NOMO-1 treated with DMSO at 0.1 percent for 48 hours (cell line): ENCODE measurements at regions not wholly inside any gene's neighbourhood (a gene's known extent, or its start where the extent isn't known, plus 50 kb on each side); places are given as distances from the start of the nearest gene placed in this dataset.

Experiments used
- DNase-seq: peaks from one replicate; lab custom pipeline; 2025; ENCODE audit not compliant: unreplicated experiment; lab: John Stamatoyannopoulos, UW

- no peak for DNase-seq
Observed at GRCh38 chr16:86181526-86181925, 282.6 kb downstream of the IRF8 start.

- no peak for DNase-seq
Observed at GRCh38 chr16:86184185-86184584, 285.2 kb downstream of the IRF8 start.

- no peak for DNase-seq
Observed at GRCh38 chr16:86185089-86185488, 286.1 kb downstream of the IRF8 start.

- DNase-seq: no peak
Observed at GRCh38 chr16:86186313-86186712, 287.4 kb downstream of the IRF8 start.

DNA sequence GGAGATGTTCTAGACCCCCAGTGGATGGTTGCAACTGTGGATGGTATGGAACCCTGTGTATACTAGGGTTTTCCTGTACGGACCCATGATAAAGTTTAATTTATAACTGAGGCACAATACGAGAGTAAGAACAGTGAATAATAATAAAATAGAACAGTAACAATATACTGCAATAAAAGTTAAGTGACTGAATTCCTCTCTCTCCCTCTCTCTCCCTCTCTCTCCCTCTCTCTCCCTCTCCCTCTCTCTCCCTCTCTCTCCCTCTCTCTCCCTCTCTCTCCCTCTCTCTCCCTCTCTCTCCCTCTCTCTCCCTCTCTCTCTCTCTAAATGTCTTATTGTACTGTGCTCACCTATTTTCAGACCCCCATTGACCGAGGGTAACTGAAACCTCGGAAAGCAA, 291.0 kb downstream of the IRF8 start:
- no peak for DNase-seq

DNA sequence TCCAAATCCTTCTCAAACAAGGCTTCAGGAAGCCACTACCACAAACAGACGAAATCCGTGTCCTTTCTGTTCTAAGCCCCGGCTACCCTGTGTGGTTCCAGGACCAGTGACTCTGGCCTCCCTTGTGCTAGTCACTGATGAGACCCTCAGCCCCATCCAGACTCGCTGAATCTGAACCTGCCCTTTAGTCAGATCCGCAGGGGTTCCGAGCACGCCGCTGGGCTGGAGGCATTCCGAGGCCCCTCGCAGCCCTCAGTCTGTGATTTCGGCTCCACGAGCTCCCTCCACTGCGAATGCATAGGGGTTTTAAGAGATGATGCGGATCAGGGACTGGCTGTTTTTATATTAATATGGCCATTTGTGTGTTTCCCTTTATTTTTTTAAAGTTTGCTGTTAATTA, 292.7 kb downstream of the IRF8 start:
- no peak for DNase-seq

DNA sequence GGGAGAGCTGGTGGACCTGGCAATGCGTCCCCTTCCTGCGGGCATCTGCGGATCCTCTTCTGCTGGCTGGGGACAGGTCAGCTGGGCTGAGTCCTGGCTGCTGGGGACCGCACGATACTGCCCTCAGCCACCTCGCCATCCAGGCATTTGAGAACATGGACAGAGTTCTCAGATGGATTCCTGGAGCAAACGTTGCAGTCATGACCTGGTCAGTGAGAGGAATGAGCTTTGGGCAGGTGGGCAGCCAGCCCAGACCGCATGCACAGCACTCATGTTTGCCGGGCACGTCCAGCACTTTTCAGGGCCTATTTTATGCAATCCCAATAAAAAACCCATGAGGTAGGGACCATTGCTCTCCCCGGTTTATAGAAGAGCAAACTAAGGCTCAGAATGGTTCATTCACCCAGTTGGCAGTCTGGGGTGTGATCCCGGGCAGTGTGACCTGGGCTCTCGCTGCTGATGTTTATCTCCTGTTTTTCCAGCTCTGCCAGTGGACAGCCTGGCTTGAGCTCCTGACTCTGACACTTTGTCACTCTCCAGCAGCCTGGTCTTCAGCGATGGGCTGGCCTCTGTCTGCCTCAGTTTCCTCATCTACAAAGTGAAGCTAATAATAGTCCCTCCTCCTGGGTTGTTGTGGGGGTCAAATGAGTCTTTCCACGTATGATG, 294.7 kb downstream of the IRF8 start:
- DNase-seq: no peak

GRCh38 chr16:86195863-86196630, 297.1 kb downstream of the IRF8 start:
- no peak for DNase-seq

- no peak for DNase-seq
Observed at GRCh38 chr16:86196687-86197391, 297.9 kb downstream of the IRF8 start.

GRCh38 chr16:86198206-86199118, 299.5 kb downstream of the IRF8 start:
- no peak for DNase-seq

- no peak for DNase-seq
Observed at GRCh38 chr16:86199182-86199581, 300.2 kb downstream of the IRF8 start.

- DNase-seq: no peak
Observed at GRCh38 chr16:86199871-86200695, 301.1 kb downstream of the IRF8 start.

GRCh38 chr16:86200722-86201121, 301.8 kb downstream of the IRF8 start:
- no peak for DNase-seq

GRCh38 chr16:86201746-86202145, 302.8 kb downstream of the IRF8 start:
- DNase-seq: no peak

DNA sequence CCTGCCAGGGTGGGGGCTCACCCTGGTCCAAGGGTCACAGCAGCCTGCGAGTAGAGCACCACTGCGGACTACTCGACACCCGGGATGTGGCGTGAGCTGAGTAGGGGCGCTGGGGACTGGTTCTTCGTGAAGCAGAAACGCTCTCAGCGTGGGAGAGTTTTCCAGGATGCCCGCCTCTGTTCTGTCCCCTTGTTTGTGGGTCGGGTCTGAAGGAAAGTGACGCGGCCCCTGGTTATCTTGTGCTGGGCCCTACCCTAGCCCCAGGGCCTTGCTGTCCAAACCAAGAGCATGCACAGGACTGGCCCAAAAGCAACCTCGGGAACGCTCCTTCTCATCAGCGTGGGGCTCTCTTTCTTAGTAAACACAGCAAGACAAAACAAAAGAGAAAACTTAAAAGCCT, 303.3 kb downstream of the IRF8 start:
- no peak for DNase-seq

- no peak for DNase-seq
Observed at GRCh38 chr16:86202760-86203426, 303.9 kb downstream of the IRF8 start.

DNA sequence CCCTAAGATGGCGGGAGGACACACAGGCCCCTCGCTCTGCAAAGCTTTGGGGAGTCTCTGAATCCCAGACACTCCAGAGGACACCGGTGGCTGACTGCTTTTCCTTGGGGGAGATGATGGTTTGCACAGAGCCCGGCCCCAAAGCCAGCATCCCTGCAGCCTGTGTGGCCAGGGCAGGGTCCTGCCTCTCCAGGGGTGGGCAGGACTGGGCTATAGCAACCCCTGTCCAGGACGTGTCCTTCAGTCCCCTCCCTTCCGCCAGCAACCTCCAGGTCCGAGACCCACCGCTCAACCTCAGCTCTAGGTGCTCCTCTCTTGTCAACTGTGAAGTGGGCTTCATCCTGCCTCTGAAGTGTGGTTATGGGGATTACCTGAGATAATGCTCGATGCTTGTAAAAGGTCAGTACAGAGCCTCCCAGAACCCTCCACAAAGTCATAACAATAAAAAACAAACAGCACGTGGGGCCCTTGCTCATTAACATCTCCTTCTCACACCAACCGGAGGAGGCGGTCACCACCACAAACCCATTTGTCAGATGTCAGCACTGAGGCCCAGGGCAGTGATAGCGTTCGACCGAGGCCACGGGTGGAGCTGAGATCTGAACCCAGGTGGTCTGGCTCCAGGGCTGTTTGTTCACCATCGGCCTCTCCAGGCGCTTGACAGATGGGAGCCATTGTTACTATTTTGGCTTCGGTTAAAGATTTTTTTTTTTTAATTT, 304.8 kb downstream of the IRF8 start:
- DNase-seq: no peak

- no peak for DNase-seq
Observed at GRCh38 chr16:86205521-86206245, 304.6 kb upstream of the FOXF1 start.
